ENCODE measurements at regions not wholly inside any gene's neighbourhood (a gene's known extent, or its start where the extent isn't known, plus 50 kb on each side); places are given as distances from the start of the nearest gene placed in this dataset.

- TF ChIP-seq POLR2A (IDR thresholded peaks at IDR 0.05) (no peak), CTCF (IDR thresholded peaks at IDR 0.05) (no peak), POLR2AphosphoS5 (IDR thresholded peaks at IDR 0.05) (no peak), EP300 (IDR thresholded peaks at IDR 0.05; ENCODE audit: low read depth) (no peak)
- intact Hi-C loops (cut with DNase I; ENCODE audit: low total_unique reads) (no loop called here), in situ Hi-C loops (cut with MboI; ENCODE audit: low pct_ligation_motif_present in 1 of 4, low pct_unique_long_range_greater_than_20kb in 1 of 4, low sequenced_read_pairs in 3 of 4) (no loop called here)
- Histone ChIP-seq H3K9me3 (no peaks in the 10 kb centered on the region), H3K4me3 (no peak overlapping the region), H3K27ac (no peak overlapping the region), H3K36me3 (no peaks in the 10 kb centered on the region), H3K4me1 (peaks cover 0 to 9% (median 2%) of the 10 kb centered on the region in 4 donors), H3K27me3 (no peaks in the 10 kb centered on the region)
- no peak for DNase-seq
Observed at GRCh38 chr4:77399831-77400230, 205.8 kb upstream of the CXCL13 start.

DNA sequence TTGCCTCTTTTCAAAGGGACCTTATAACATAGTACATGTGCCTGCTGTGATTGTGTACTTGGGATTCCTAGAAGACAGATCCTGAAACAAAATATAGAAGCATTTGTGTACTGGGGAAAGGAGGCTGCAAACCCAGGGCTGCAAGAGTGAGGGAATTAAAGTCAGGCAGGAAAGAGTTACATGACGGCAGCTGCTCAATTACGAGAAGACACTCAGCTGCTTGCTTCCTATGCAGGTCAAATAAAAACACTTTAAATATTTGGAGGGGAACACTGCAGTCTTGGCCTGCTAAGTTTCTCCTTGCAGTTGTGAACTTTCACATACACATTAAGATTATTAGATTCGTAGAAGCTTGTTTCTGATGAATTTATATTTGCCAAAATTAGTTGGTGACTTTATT, 191.9 kb upstream of the CXCL13 start:
- 49 to 55% methylated on average over 3 of the region's 3 CpGs for WGBS, 2 donors (ENCODE audit: low coverage in 1 of 2)
- intact Hi-C loops (cut with DNase I; ENCODE audit: low total_unique reads): no loop called here
- no peak for DNase-seq

GRCh38 chr4:77415689-77416088, 189.9 kb upstream of the CXCL13 start:
- intact Hi-C loops (cut with DNase I; ENCODE audit: low total_unique reads): no loop called here
- H3K36me3 ChIP-seq: no peaks in the 10 kb centered on the region
- H3K4me3 ChIP-seq: no peak overlapping the region
- in situ Hi-C loops (cut with MboI; ENCODE audit: low pct_ligation_motif_present in 1 of 4, low pct_unique_long_range_greater_than_20kb in 1 of 4, low sequenced_read_pairs in 3 of 4): no loop called here
- no peak for DNase-seq
- no peaks in the 10 kb centered on the region for H3K9me3 ChIP-seq
- H3K27me3 ChIP-seq: no peaks in the 10 kb centered on the region
- no peaks in the 10 kb centered on the region for H3K4me1 ChIP-seq
- TF ChIP-seq POLR2A (IDR thresholded peaks at IDR 0.05): no peak
- no peak for TF ChIP-seq CTCF (IDR thresholded peaks at IDR 0.05)
- TF ChIP-seq EP300 (IDR thresholded peaks at IDR 0.05; ENCODE audit: low read depth): no peak
- TF ChIP-seq POLR2AphosphoS5 (IDR thresholded peaks at IDR 0.05): no peak
- H3K27ac ChIP-seq: no peak overlapping the region

More for the DNA sequence above, 191.9 kb upstream of the CXCL13 start:
- no peaks in the 10 kb centered on the region for H3K9me3 ChIP-seq
- no peak overlapping the region for H3K27ac ChIP-seq
- TF ChIP-seq EP300 (IDR thresholded peaks at IDR 0.05; ENCODE audit: low read depth) (no peak), POLR2AphosphoS5 (IDR thresholded peaks at IDR 0.05) (no peak), POLR2A (IDR thresholded peaks at IDR 0.05) (no peak), CTCF (IDR thresholded peaks at IDR 0.05) (no peak)
- H3K4me3 ChIP-seq: no peak overlapping the region
- no peaks in the 10 kb centered on the region for H3K27me3 ChIP-seq
- in situ Hi-C loops (cut with MboI; ENCODE audit: low pct_ligation_motif_present in 1 of 4, low pct_unique_long_range_greater_than_20kb in 1 of 4, low sequenced_read_pairs in 3 of 4): no loop called here
- no peaks in the 10 kb centered on the region for H3K36me3 ChIP-seq
- no peaks in the 10 kb centered on the region for H3K4me1 ChIP-seq

DNA sequence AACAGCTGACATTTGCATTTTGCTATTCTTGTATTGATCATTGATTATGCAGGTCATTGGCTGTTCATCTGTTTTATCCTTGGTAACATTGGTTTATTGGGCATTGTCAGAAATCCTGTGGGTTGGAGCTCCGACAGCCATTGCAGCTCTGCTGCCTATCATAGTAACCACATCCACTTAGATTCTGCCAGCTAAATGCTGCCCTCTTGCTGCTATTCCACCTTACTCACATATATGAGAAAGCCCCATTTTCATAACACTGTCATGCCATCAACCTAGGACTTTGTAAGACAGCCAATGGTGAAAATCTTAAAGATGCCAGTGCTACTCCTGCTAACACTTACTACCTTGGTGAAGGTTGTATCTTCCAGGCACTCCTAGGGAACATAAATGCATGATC, 187.3 kb upstream of the CXCL13 start:
- H3K36me3 ChIP-seq: no peaks in the 10 kb centered on the region
- H3K4me1 ChIP-seq: no peaks in the 10 kb centered on the region
- no peak overlapping the region for H3K4me3 ChIP-seq
- in situ Hi-C loops (cut with MboI; ENCODE audit: low pct_ligation_motif_present in 1 of 4, low pct_unique_long_range_greater_than_20kb in 1 of 4, low sequenced_read_pairs in 3 of 4) (no loop called here), intact Hi-C loops (cut with DNase I; ENCODE audit: low total_unique reads) (no loop called here)
- H3K27me3 ChIP-seq: no peaks in the 10 kb centered on the region
- 30% methylated on average over 1 of the region's 1 CpG; no CpG with 5 or more reads in 1 of the 2 donors for WGBS, 2 donors (ENCODE audit: low coverage in 1 of 2)
- peak; percentile 10 for DNase-seq
- H3K27ac ChIP-seq: no peak overlapping the region
- H3K9me3 ChIP-seq: no peaks in the 10 kb centered on the region
- TF ChIP-seq POLR2A (IDR thresholded peaks at IDR 0.05) (no peak), CTCF (IDR thresholded peaks at IDR 0.05) (peak in 3 of 5 experiments; percentile 15 to 34 (median 31))
